ENCODE measurements at regions not wholly inside any gene's neighbourhood (a gene's known extent, or its start where the extent isn't known, plus 50 kb on each side); places are given as distances from the start of the nearest gene placed in this dataset.

GRCh38 chr10:125449571-125449970, 233.4 kb downstream of the TEX36 start:
- no peak overlapping the region for H3K27ac Mint-ChIP-seq
- no peak for DNase-seq
- no peak overlapping the region for H3K4me3 Mint-ChIP-seq
- no peaks in the 10 kb centered on the region for H3K36me3 Mint-ChIP-seq
- no peaks in the 10 kb centered on the region for H3K9me3 Mint-ChIP-seq
- H3K27me3 Mint-ChIP-seq (ENCODE audit: low read depth in 3 of 3), result peaks cover 0 to 8% (median 7%) of the 10 kb centered on the region in 3 donors
- no peaks in the 10 kb centered on the region for H3K4me1 Mint-ChIP-seq

GRCh38 chr10:125448596-125448995, 234.4 kb downstream of the TEX36 start:
- peak in 1 of 3 donors; percentile 4 for DNase-seq
- H3K27me3 Mint-ChIP-seq (ENCODE audit: low read depth in 3 of 3), result peaks cover 0 to 7% (median 4%) of the 10 kb centered on the region in 3 donors
- no peak overlapping the region for H3K4me3 Mint-ChIP-seq
- no peaks in the 10 kb centered on the region for H3K9me3 Mint-ChIP-seq
- no peak overlapping the region for H3K27ac Mint-ChIP-seq
- no peaks in the 10 kb centered on the region for H3K36me3 Mint-ChIP-seq
- H3K4me1 Mint-ChIP-seq, result no peaks in the 10 kb centered on the region

GRCh38 chr10:125444790-125445189, 238.2 kb downstream of the TEX36 start:
- no peaks in the 10 kb centered on the region for H3K4me1 Mint-ChIP-seq
- H3K4me3 Mint-ChIP-seq, result no peak overlapping the region
- H3K9me3 Mint-ChIP-seq, result no peaks in the 10 kb centered on the region
- H3K36me3 Mint-ChIP-seq, result no peaks in the 10 kb centered on the region
- DNase-seq, result no peak
- no peak overlapping the region for H3K27ac Mint-ChIP-seq
- H3K27me3 Mint-ChIP-seq (ENCODE audit: low read depth in 3 of 3), result peaks cover 2 to 7% (median 4%) of the 10 kb centered on the region in 3 donors

GRCh38 chr10:125442856-125443540, 240.0 kb downstream of the TEX36 start:
- DNase-seq, result no peak
- Mint-ChIP-seq H3K27ac (no peak overlapping the region), H3K9me3 (no peaks in the 10 kb centered on the region), H3K27me3 (ENCODE audit: low read depth in 3 of 3) (peaks cover 2 to 11% (median 11%) of the 10 kb centered on the region in 3 donors), H3K4me1 (no peaks in the 10 kb centered on the region), H3K4me3 (no peak overlapping the region), H3K36me3 (no peaks in the 10 kb centered on the region)

GRCh38 chr10:125441151-125441550, 241.8 kb downstream of the TEX36 start:
- no peak overlapping the region for H3K27ac Mint-ChIP-seq
- DNase-seq, result no peak
- no peaks in the 10 kb centered on the region for H3K4me1 Mint-ChIP-seq
- no peak overlapping the region for H3K4me3 Mint-ChIP-seq
- H3K36me3 Mint-ChIP-seq, result no peaks in the 10 kb centered on the region
- peaks cover 5 to 11% (median 11%) of the 10 kb centered on the region in 3 donors for H3K27me3 Mint-ChIP-seq (ENCODE audit: low read depth in 3 of 3)
- no peaks in the 10 kb centered on the region for H3K9me3 Mint-ChIP-seq

- Mint-ChIP-seq H3K27me3 (ENCODE audit: low read depth in 3 of 3) (peaks cover 6 to 12% (median 9%) of the 10 kb centered on the region in 3 donors), H3K27ac (no peak overlapping the region), H3K4me1 (no peaks in the 10 kb centered on the region), H3K36me3 (no peaks in the 10 kb centered on the region), H3K4me3 (no peak overlapping the region), H3K9me3 (peaks cover 0 to 5% (median 0%) of the 10 kb centered on the region in 6 donors)
- DNase-seq, result no peak
Observed at GRCh38 chr10:125431149-125431548, 251.8 kb downstream of the TEX36 start.

GRCh38 chr10:125428054-125428453, 254.9 kb downstream of the TEX36 start:
- peaks cover 0 to 3% (median 0%) of the 10 kb centered on the region in 6 donors for H3K9me3 Mint-ChIP-seq
- no peak overlapping the region for H3K27ac Mint-ChIP-seq
- peaks cover 3 to 15% (median 8%) of the 10 kb centered on the region in 3 donors for H3K27me3 Mint-ChIP-seq (ENCODE audit: low read depth in 3 of 3)
- no peaks in the 10 kb centered on the region for H3K36me3 Mint-ChIP-seq
- no peak overlapping the region for H3K4me3 Mint-ChIP-seq
- H3K4me1 Mint-ChIP-seq, result no peaks in the 10 kb centered on the region
- no peak for DNase-seq

GRCh38 chr10:125424191-125424847, 258.6 kb downstream of the TEX36 start:
- no peaks in the 10 kb centered on the region for H3K4me1 Mint-ChIP-seq

GRCh38 chr10:125423569-125423968, 259.4 kb downstream of the TEX36 start:
- H3K36me3 Mint-ChIP-seq, result no peaks in the 10 kb centered on the region
- peaks cover 2 to 7% (median 6%) of the 10 kb centered on the region in 3 donors for H3K27me3 Mint-ChIP-seq (ENCODE audit: low read depth in 3 of 3)
- no peak overlapping the region for H3K4me3 Mint-ChIP-seq
- H3K4me1 Mint-ChIP-seq, result no peaks in the 10 kb centered on the region
- no peaks in the 10 kb centered on the region for H3K9me3 Mint-ChIP-seq
- no peak overlapping the region for H3K27ac Mint-ChIP-seq
- DNase-seq, result no peak

More at GRCh38 chr10:125424191-125424847, 258.6 kb downstream of the TEX36 start:
- H3K36me3 Mint-ChIP-seq, result no peaks in the 10 kb centered on the region
- peaks cover 0 to 6% (median 4%) of the 10 kb centered on the region in 3 donors for H3K27me3 Mint-ChIP-seq (ENCODE audit: low read depth in 3 of 3)
- no peak overlapping the region for H3K27ac Mint-ChIP-seq
- H3K9me3 Mint-ChIP-seq, result no peaks in the 10 kb centered on the region
- no peak overlapping the region for H3K4me3 Mint-ChIP-seq
- no peak for DNase-seq

GRCh38 chr10:125419831-125420230, 259.5 kb upstream of the CTBP2 start:
- no peak for DNase-seq
- H3K9me3 Mint-ChIP-seq, result no peaks in the 10 kb centered on the region
- no peaks in the 10 kb centered on the region for H3K4me1 Mint-ChIP-seq
- peaks cover 2 to 5% (median 4%) of the 10 kb centered on the region in 3 donors for H3K27me3 Mint-ChIP-seq (ENCODE audit: low read depth in 3 of 3)
- H3K27ac Mint-ChIP-seq, result no peak overlapping the region
- no peaks in the 10 kb centered on the region for H3K36me3 Mint-ChIP-seq
- H3K4me3 Mint-ChIP-seq, result no peak overlapping the region

GRCh38 chr10:125419146-125419545, 258.8 kb upstream of the CTBP2 start:
- Mint-ChIP-seq H3K27ac (no peak overlapping the region), H3K36me3 (no peaks in the 10 kb centered on the region), H3K9me3 (no peaks in the 10 kb centered on the region), H3K4me3 (no peak overlapping the region), H3K27me3 (ENCODE audit: low read depth in 3 of 3) (peaks cover 2 to 5% (median 2%) of the 10 kb centered on the region in 3 donors), H3K4me1 (no peaks in the 10 kb centered on the region)
- DNase-seq, result no peak

GRCh38 chr10:125417605-125418004, 257.2 kb upstream of the CTBP2 start:
- H3K4me3 Mint-ChIP-seq, result no peak overlapping the region
- peaks cover 2 to 9% (median 2%) of the 10 kb centered on the region in 3 donors for H3K27me3 Mint-ChIP-seq (ENCODE audit: low read depth in 3 of 3)
- H3K9me3 Mint-ChIP-seq, result peaks cover 0 to 2% (median 0%) of the 10 kb centered on the region in 6 donors
- H3K27ac Mint-ChIP-seq, result no peak overlapping the region
- H3K36me3 Mint-ChIP-seq, result no peaks in the 10 kb centered on the region
- no peak for DNase-seq
- H3K4me1 Mint-ChIP-seq, result no peaks in the 10 kb centered on the region

GRCh38 chr10:125415964-125416363, 255.6 kb upstream of the CTBP2 start:
- Mint-ChIP-seq H3K4me3 (no peak overlapping the region), H3K4me1 (no peaks in the 10 kb centered on the region), H3K9me3 (peaks cover 0 to 2% (median 0%) of the 10 kb centered on the region in 6 donors)

GRCh38 chr10:125415006-125415633, 254.8 kb upstream of the CTBP2 start:
- no peak for DNase-seq
- Mint-ChIP-seq H3K4me1 (no peaks in the 10 kb centered on the region), H3K36me3 (no peaks in the 10 kb centered on the region), H3K4me3 (no peak overlapping the region), H3K27me3 (ENCODE audit: low read depth in 3 of 3) (peaks cover 2 to 10% (median 5%) of the 10 kb centered on the region in 3 donors), H3K9me3 (peaks cover 0 to 2% (median 0%) of the 10 kb centered on the region in 6 donors), H3K27ac (no peak overlapping the region)

More at GRCh38 chr10:125415964-125416363, 255.6 kb upstream of the CTBP2 start:
- Mint-ChIP-seq H3K27ac (no peak overlapping the region), H3K36me3 (no peaks in the 10 kb centered on the region), H3K27me3 (ENCODE audit: low read depth in 3 of 3) (peaks cover 2 to 10% (median 4%) of the 10 kb centered on the region in 3 donors)
- no peak for DNase-seq
